Osteocyte (in vitro differentiated cells): ENCODE measurements at regions not wholly inside any gene's neighbourhood (a gene's known extent, or its start where the extent isn't known, plus 50 kb on each side); places are given as distances from the start of the nearest gene placed in this dataset.

Experiments used
- DNase-seq: peaks from one replicate; pipeline ENCODE4 v3.0.0; 2021; ENCODE audit warnings: mixed read lengths; ENCODE audit not compliant: unreplicated experiment; ENCODE audit errors: extremely low spot score
- H3K27ac Mint-ChIP-seq: one replicate; pipeline ENCODE4 v1.8.0; 2021; ENCODE audit warnings: mild to moderate bottlenecking, mixed read lengths; ENCODE audit not compliant: unreplicated experiment
- H3K27me3 Mint-ChIP-seq: one replicate; pipeline ENCODE4 v1.8.0; 2021; ENCODE audit warnings: mixed read lengths; ENCODE audit not compliant: unreplicated experiment
- H3K36me3 Mint-ChIP-seq: one replicate; pipeline ENCODE4 v1.8.0; 2021; ENCODE audit warnings: mixed read lengths; ENCODE audit not compliant: unreplicated experiment
- H3K4me1 Mint-ChIP-seq: one replicate; pipeline ENCODE4 v1.8.0; 2021; ENCODE audit warnings: mixed read lengths; ENCODE audit not compliant: unreplicated experiment
- H3K4me3 Mint-ChIP-seq: one replicate; pipeline ENCODE4 v1.8.0; 2021; ENCODE audit warnings: mild to moderate bottlenecking, moderate library complexity, mixed read lengths; ENCODE audit not compliant: unreplicated experiment
- H3K9me3 Mint-ChIP-seq: one replicate; pipeline ENCODE4 v1.8.0; 2021; ENCODE audit warnings: mixed read lengths; ENCODE audit not compliant: unreplicated experiment
- TF ChIP-seq, protein P1 (sequence below): fragments of 200-600 bp; sonication (generic); IDR thresholded peaks from 2 replicates; pipeline ENCODE4 v1.5.0; 2021; ENCODE audit warnings: antibody characterized with exemption, mild to moderate bottlenecking, moderate library complexity

GRCh38 chr20:48156521-48156920 is 371.2 kb upstream of the SULF2 start:
- no peaks in the 10 kb centered on the region for H3K36me3 Mint-ChIP-seq
- peaks cover 64% of the 10 kb centered on the region for H3K27me3 Mint-ChIP-seq
- TF ChIP-seq, protein P1, sequence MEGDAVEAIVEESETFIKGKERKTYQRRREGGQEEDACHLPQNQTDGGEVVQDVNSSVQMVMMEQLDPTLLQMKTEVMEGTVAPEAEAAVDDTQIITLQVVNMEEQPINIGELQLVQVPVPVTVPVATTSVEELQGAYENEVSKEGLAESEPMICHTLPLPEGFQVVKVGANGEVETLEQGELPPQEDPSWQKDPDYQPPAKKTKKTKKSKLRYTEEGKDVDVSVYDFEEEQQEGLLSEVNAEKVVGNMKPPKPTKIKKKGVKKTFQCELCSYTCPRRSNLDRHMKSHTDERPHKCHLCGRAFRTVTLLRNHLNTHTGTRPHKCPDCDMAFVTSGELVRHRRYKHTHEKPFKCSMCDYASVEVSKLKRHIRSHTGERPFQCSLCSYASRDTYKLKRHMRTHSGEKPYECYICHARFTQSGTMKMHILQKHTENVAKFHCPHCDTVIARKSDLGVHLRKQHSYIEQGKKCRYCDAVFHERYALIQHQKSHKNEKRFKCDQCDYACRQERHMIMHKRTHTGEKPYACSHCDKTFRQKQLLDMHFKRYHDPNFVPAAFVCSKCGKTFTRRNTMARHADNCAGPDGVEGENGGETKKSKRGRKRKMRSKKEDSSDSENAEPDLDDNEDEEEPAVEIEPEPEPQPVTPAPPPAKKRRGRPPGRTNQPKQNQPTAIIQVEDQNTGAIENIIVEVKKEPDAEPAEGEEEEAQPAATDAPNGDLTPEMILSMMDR = no peak
- no peak overlapping the region for H3K4me3 Mint-ChIP-seq
- no peak for DNase-seq
- no peaks in the 10 kb centered on the region for H3K4me1 Mint-ChIP-seq
- H3K27ac Mint-ChIP-seq = no peak overlapping the region
- no peaks in the 10 kb centered on the region for H3K9me3 Mint-ChIP-seq

DNA sequence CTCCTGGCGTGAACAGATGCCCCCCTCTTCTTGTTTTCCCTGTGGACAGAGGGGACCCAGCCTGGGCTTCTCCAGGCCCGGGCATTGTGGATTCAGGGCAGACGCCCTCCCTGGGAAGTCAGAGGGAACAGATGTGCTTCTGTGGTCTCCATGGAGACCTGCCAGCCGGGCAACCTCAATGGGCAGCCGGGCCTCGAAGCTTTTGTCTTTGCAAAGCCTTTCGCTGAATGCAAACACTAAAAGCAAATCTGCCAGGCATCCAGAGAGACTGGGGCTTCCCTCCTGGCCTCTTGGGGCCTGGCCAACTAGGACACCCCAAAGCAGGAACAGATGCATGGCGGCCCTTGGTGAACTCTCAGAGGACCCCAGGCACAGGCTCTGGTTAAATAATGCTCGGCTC is 370.0 kb upstream of the SULF2 start:
- H3K4me1 Mint-ChIP-seq = no peaks in the 10 kb centered on the region
- no peaks in the 10 kb centered on the region for H3K9me3 Mint-ChIP-seq
- DNase-seq = no peak
- H3K27ac Mint-ChIP-seq = no peak overlapping the region
- H3K36me3 Mint-ChIP-seq = no peaks in the 10 kb centered on the region
- peaks cover 59% of the 10 kb centered on the region for H3K27me3 Mint-ChIP-seq
- no peak overlapping the region for H3K4me3 Mint-ChIP-seq
- TF ChIP-seq, protein P1 = no peak

- DNase-seq = no peak
- H3K9me3 Mint-ChIP-seq = no peaks in the 10 kb centered on the region
- H3K27me3 Mint-ChIP-seq = peaks cover 54% of the 10 kb centered on the region
- H3K4me3 Mint-ChIP-seq = no peak overlapping the region
- H3K4me1 Mint-ChIP-seq = no peaks in the 10 kb centered on the region
- no peak overlapping the region for H3K27ac Mint-ChIP-seq
- no peaks in the 10 kb centered on the region for H3K36me3 Mint-ChIP-seq
- TF ChIP-seq, protein P1 = no peak
These were observed 368.9 kb upstream of the SULF2 start for GRCh38 chr20:48154040-48154765.

DNA sequence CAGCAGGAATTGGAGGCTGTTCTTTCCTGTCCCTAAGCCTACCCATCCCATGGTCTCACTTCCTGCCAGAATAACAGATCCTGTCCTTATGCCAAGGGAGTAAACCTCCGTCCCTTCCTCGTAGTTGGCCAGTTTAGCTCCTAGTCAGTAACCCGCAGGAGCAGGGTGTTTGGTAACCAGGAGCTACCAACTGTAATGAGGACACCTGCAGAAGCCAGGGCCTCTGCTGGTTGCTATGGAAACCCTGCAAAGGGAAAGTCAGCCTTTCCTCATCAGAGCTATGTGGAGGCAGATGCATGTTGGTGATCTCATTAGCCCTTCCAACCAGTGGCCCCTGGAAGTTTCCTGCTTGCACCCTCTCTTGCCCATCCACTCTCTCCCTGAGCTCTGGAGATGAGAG is 368.2 kb upstream of the SULF2 start:
- TF ChIP-seq, protein P1 = no peak
- Mint-ChIP-seq H3K27me3 (peaks cover 51% of the 10 kb centered on the region), H3K36me3 (no peaks in the 10 kb centered on the region), H3K27ac (no peak overlapping the region), H3K4me1 (no peaks in the 10 kb centered on the region), H3K9me3 (no peaks in the 10 kb centered on the region), H3K4me3 (no peak overlapping the region)
- no peak for DNase-seq

- Mint-ChIP-seq H3K27me3 (peaks cover 47% of the 10 kb centered on the region), H3K36me3 (no peaks in the 10 kb centered on the region), H3K27ac (no peak overlapping the region), H3K4me3 (no peak overlapping the region), H3K9me3 (no peaks in the 10 kb centered on the region), H3K4me1 (no peaks in the 10 kb centered on the region)
- DNase-seq = no peak
- TF ChIP-seq, protein P1 = no peak
These were observed 367.8 kb upstream of the SULF2 start for GRCh38 chr20:48153103-48153502.
